Omental fat pad (tissue), 3 donors: ENCODE measurements at regions not wholly inside any gene's neighbourhood (a gene's known extent, or its start where the extent isn't known, plus 50 kb on each side); places are given as distances from the start of the nearest gene placed in this dataset.

Source experiments
- ATAC-seq: fragments of 150-250 bp; one replicate; pipeline ENCODE4 v1.9.1; 2016; ENCODE audit warnings: mild to moderate bottlenecking, moderate library complexity; ENCODE audit not compliant: low FRiP score
- DNase-seq: peaks from one replicate; pipeline ENCODE4 v3.0.0-alpha.2; 2019; ENCODE audit warnings: low spot score
- CTCF ChIP-seq, 3 donors: fragments of 450-650 bp; IDR thresholded peaks; one replicate each; pipeline ENCODE4 v1.5.1; 2016 to 2017; ENCODE audit warnings: antibody characterized with exemption in 3 of 3, mild to moderate bottlenecking in 3 of 3, moderate library complexity in 2 of 3

GRCh38 chr7:41858201-41858600, 155.3 kb upstream of the INHBA start:
- ATAC-seq, result no peak
- no peak for TF ChIP-seq CTCF (IDR thresholded peaks at IDR 0.05)
- no peak for DNase-seq

GRCh38 chr7:41855798-41856197, 152.9 kb upstream of the INHBA start:
- TF ChIP-seq CTCF (IDR thresholded peaks at IDR 0.05), result no peak
- ATAC-seq, result no peak
- DNase-seq, result no peak

- TF ChIP-seq CTCF (IDR thresholded peaks at IDR 0.05), result no peak
- no peak for ATAC-seq
- DNase-seq, result no peak
These were observed 144.7 kb upstream of the INHBA start for GRCh38 chr7:41847606-41848005.

- ATAC-seq, result no peak
- no peak for DNase-seq
- TF ChIP-seq CTCF (IDR thresholded peaks at IDR 0.05), result no peak
These were observed 144.3 kb upstream of the INHBA start for GRCh38 chr7:41847151-41847550.

GRCh38 chr7:41842956-41843355, 140.1 kb upstream of the INHBA start:
- no peak for TF ChIP-seq CTCF (IDR thresholded peaks at IDR 0.05)
- ATAC-seq, result no peak
- DNase-seq, result no peak

- DNase-seq (no peak), ATAC-seq (no peak)
- no peak for TF ChIP-seq CTCF (IDR thresholded peaks at IDR 0.05)
These were observed 135.0 kb upstream of the INHBA start for GRCh38 chr7:41837916-41838315.

- no peak for TF ChIP-seq CTCF (IDR thresholded peaks at IDR 0.05)
- ATAC-seq (no peak), DNase-seq (no peak)
These were observed 133.2 kb upstream of the INHBA start for GRCh38 chr7:41835976-41836530.
